GM21825 (cell line): ENCODE measurements at regions not wholly inside any gene's neighbourhood (a gene's known extent, or its start where the extent isn't known, plus 50 kb on each side); places are given as distances from the start of the nearest gene placed in this dataset.

ENCODE experiments used
- ATAC-seq: cut with Tn5 transposase; IDR thresholded peaks from one replicate; pipeline ENCODE4 v1.9.1; 2021; ENCODE audit warnings: mild to moderate bottlenecking, moderate library complexity; ENCODE audit not compliant: unreplicated experiment

- ATAC-seq = no peak
These were observed 215.4 kb upstream of the PGRMC2 start for GRCh38 chr4:128502818-128503527.

GRCh38 chr4:128501239-128501638 is 213.6 kb upstream of the PGRMC2 start:
- no peak for ATAC-seq

- no peak for ATAC-seq
These were observed 200.6 kb upstream of the PGRMC2 start for GRCh38 chr4:128488055-128488705.

- ATAC-seq = no peak
These were observed 197.3 kb upstream of the PGRMC2 start for GRCh38 chr4:128484896-128485295.

GRCh38 chr4:128483816-128484215 is 196.2 kb upstream of the PGRMC2 start:
- ATAC-seq = no peak

GRCh38 chr4:128483041-128483440 is 195.4 kb upstream of the PGRMC2 start:
- no peak for ATAC-seq

- ATAC-seq = no peak
These were observed 194.3 kb upstream of the PGRMC2 start for GRCh38 chr4:128481752-128482480.

GRCh38 chr4:128480945-128481344 is 193.3 kb upstream of the PGRMC2 start:
- no peak for ATAC-seq

GRCh38 chr4:128477540-128477939 is 189.9 kb upstream of the PGRMC2 start:
- no peak for ATAC-seq

- ATAC-seq = no peak
These were observed 188.0 kb upstream of the PGRMC2 start for GRCh38 chr4:128475597-128475996.

- ATAC-seq = no peak
These were observed 184.0 kb upstream of the PGRMC2 start for GRCh38 chr4:128471576-128471975.

GRCh38 chr4:128470492-128471053 is 183.0 kb upstream of the PGRMC2 start:
- ATAC-seq = no peak

- ATAC-seq = no peak
These were observed 180.7 kb upstream of the PGRMC2 start for GRCh38 chr4:128468123-128468989.

GRCh38 chr4:128465523-128465922 is 177.9 kb upstream of the PGRMC2 start:
- no peak for ATAC-seq

- no peak for ATAC-seq
These were observed 175.4 kb upstream of the PGRMC2 start for GRCh38 chr4:128463006-128463405.

- no peak for ATAC-seq
These were observed 174.6 kb upstream of the PGRMC2 start for GRCh38 chr4:128462103-128462783.

GRCh38 chr4:128461291-128462102 is 173.9 kb upstream of the PGRMC2 start:
- ATAC-seq = no peak

GRCh38 chr4:128459547-128459946 is 171.9 kb upstream of the PGRMC2 start:
- ATAC-seq = no peak

GRCh38 chr4:128458816-128459215 is 171.2 kb upstream of the PGRMC2 start:
- ATAC-seq = no peak
